HG03460 (cell line): ENCODE measurements at regions not wholly inside any gene's neighbourhood (a gene's known extent, or its start where the extent isn't known, plus 50 kb on each side); places are given as distances from the start of the nearest gene placed in this dataset.

ENCODE experiments used
- ATAC-seq: cut with Tn5 transposase; IDR thresholded peaks from one replicate; pipeline ENCODE4 v1.9.1; 2021; ENCODE audit not compliant: unreplicated experiment

- no peak for ATAC-seq
Measured at GRCh38 chr7:24341691-24342413, 57.9 kb downstream of the NPY start.

- no peak for ATAC-seq
Measured at GRCh38 chr7:24343614-24344013, 59.6 kb downstream of the NPY start.

- ATAC-seq: no peak
Measured at GRCh38 chr7:24346129-24346528, 62.1 kb downstream of the NPY start.

- ATAC-seq: no peak
Measured at GRCh38 chr7:24346716-24347115, 62.7 kb downstream of the NPY start.

GRCh38 chr7:24349339-24349738, 65.3 kb downstream of the NPY start:
- no peak for ATAC-seq

- ATAC-seq: no peak
Measured at GRCh38 chr7:24354456-24354855, 70.5 kb downstream of the NPY start.

GRCh38 chr7:24356718-24357386, 72.9 kb downstream of the NPY start:
- ATAC-seq: no peak

GRCh38 chr7:24361001-24361400, 77.0 kb downstream of the NPY start:
- no peak for ATAC-seq

GRCh38 chr7:24365606-24366005, 81.6 kb downstream of the NPY start:
- ATAC-seq: no peak

- ATAC-seq: no peak
Measured at GRCh38 chr7:24366876-24367275, 82.9 kb downstream of the NPY start.

- no peak for ATAC-seq
Measured at GRCh38 chr7:24368161-24368560, 84.2 kb downstream of the NPY start.

GRCh38 chr7:24370541-24370940, 86.6 kb downstream of the NPY start:
- ATAC-seq: no peak

- ATAC-seq: no peak
Measured at GRCh38 chr7:24372961-24373955, 89.3 kb downstream of the NPY start.

- ATAC-seq: no peak
Measured at GRCh38 chr7:24378871-24379616, 95.1 kb downstream of the NPY start.

- ATAC-seq: no peak
Measured at GRCh38 chr7:24381894-24382505, 98.0 kb downstream of the NPY start.

- no peak for ATAC-seq
Measured at GRCh38 chr7:24383055-24383454, 99.1 kb downstream of the NPY start.

GRCh38 chr7:24384362-24385030, 100.5 kb downstream of the NPY start:
- no peak for ATAC-seq

GRCh38 chr7:24388212-24388611, 104.2 kb downstream of the NPY start:
- no peak for ATAC-seq

GRCh38 chr7:24390376-24391157, 106.6 kb downstream of the NPY start:
- ATAC-seq: no peak
